IPS-NIHi11 (cell line): ENCODE measurements at regions not wholly inside any gene's neighbourhood (a gene's known extent, or its start where the extent isn't known, plus 50 kb on each side); places are given as distances from the start of the nearest gene placed in this dataset.

ENCODE experiments used
- DNase-seq: peaks from one replicate; pipeline ENCODE4 v3.0.0; 2012; ENCODE audit warnings: mixed read lengths, low spot score

- no peak for DNase-seq
These were observed 342.0 kb upstream of the PODXL start for GRCh38 chr7:131898418-131898817.

GRCh38 chr7:131897790-131898165 is 341.4 kb upstream of the PODXL start:
- DNase-seq, result no peak

- DNase-seq, result no peak
These were observed 340.8 kb upstream of the PODXL start for GRCh38 chr7:131897016-131897789.

GRCh38 chr7:131896165-131896863 is 339.9 kb upstream of the PODXL start:
- no peak for DNase-seq

- DNase-seq, result no peak
These were observed 339.2 kb upstream of the PODXL start for GRCh38 chr7:131895541-131896164.

GRCh38 chr7:131893631-131894340 is 337.4 kb upstream of the PODXL start:
- DNase-seq, result no peak

- no peak for DNase-seq
These were observed 333.7 kb upstream of the PODXL start for GRCh38 chr7:131890176-131890575.

GRCh38 chr7:131889572-131890150 is 333.2 kb upstream of the PODXL start:
- DNase-seq, result no peak

GRCh38 chr7:131883769-131884168 is 327.3 kb upstream of the PODXL start:
- DNase-seq, result no peak

- no peak for DNase-seq
These were observed 326.8 kb upstream of the PODXL start for GRCh38 chr7:131883196-131883595.

GRCh38 chr7:131882321-131882720 is 325.9 kb upstream of the PODXL start:
- no peak for DNase-seq

GRCh38 chr7:131880078-131880477 is 323.6 kb upstream of the PODXL start:
- DNase-seq, result no peak

- no peak for DNase-seq
These were observed 323.0 kb upstream of the PODXL start for GRCh38 chr7:131879424-131879823.

GRCh38 chr7:131878777-131879176 is 322.3 kb upstream of the PODXL start:
- no peak for DNase-seq

GRCh38 chr7:131873581-131873980 is 317.2 kb upstream of the PODXL start:
- no peak for DNase-seq

- no peak for DNase-seq
These were observed 313.6 kb upstream of the PODXL start for GRCh38 chr7:131869986-131870385.

- DNase-seq, result no peak
These were observed 312.9 kb upstream of the PODXL start for GRCh38 chr7:131869169-131869844.

- DNase-seq, result no peak
These were observed 311.0 kb upstream of the PODXL start for GRCh38 chr7:131867461-131867860.

- no peak for DNase-seq
These were observed 309.5 kb upstream of the PODXL start for GRCh38 chr7:131865911-131866310.

- no peak for DNase-seq
These were observed 305.4 kb upstream of the PODXL start for GRCh38 chr7:131861620-131862346.
